ENCODE measurements at regions not wholly inside any gene's neighbourhood (a gene's known extent, or its start where the extent isn't known, plus 50 kb on each side); places are given as distances from the start of the nearest gene placed in this dataset.
A peak's percentile ranks its signal among the peaks of the same experiment; 100 is the strongest.

GRCh38 chr3:29185706-29186105 is 95.2 kb upstream of the RBMS3 start:
- no peak for DNase-seq (ENCODE audit: low spot score)

GRCh38 chr3:29186131-29186599 is 94.7 kb upstream of the RBMS3 start:
- peak; percentile 63 for DNase-seq (ENCODE audit: low spot score)

DNA sequence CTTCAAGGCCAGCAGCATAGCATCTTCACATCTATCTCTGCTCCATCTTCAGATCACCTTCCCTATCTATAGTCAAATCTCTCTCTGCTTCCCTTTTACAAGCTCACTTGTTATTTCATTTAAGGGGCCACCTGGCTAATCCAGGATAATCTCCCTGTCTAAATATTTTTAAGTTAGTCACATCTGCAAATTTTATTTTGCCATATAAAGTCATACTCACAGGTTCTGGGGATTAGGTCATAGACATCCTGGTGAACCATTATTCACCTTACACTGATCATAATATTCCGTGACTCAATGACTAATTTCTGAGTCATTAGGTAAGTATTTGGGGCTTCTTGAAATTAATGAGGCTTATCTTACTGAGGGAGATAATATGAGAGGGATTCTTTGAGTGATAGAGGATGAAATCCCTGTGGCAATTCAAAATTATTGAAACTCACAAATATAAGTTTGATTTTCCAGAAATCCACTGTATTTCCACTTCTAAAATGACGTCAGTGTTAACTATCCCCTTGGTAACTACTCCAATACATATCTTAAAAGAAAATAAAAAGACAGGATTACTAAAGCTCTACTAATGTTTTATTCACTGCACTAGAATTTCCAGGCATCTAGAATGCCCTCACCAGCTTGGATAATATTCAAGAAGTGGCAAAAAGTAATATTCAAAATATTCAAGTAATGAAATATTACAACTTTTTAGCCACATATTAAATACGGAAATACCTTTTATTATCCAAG is 93.7 kb upstream of the RBMS3 start:
- DNase-seq (ENCODE audit: low spot score), result peak; percentile 21

GRCh38 chr3:29189328-29189727 is 91.5 kb upstream of the RBMS3 start:
- DNase-seq (ENCODE audit: low spot score), result no peak

GRCh38 chr3:29194139-29194538 is 86.7 kb upstream of the RBMS3 start:
- DNase-seq (ENCODE audit: low spot score), result no peak

DNA sequence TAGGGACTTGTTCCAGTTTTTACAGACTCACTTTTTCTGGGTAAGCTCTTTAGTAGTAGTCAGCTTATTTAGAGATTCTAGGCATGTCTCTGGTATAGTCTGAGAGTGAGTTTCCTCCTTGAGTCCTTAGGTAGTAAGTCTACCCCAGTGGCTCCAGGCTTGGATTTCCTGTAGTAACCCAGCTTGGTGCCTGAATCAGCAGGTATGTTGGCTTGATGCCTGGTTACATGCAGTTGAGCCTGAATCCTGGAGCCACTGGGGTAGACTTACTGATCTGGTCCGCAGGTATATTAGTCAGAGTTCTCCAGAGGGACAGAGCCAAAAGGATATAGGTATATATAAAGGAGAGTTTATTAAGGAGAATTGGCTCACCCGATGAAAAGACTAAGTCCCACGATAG is 85.8 kb upstream of the RBMS3 start:
- DNase-seq (ENCODE audit: low spot score), result no peak

GRCh38 chr3:29201604-29202003 is 79.3 kb upstream of the RBMS3 start:
- no peak for DNase-seq (ENCODE audit: low spot score)

GRCh38 chr3:29202378-29202777 is 78.5 kb upstream of the RBMS3 start:
- DNase-seq (ENCODE audit: low spot score), result no peak

DNA sequence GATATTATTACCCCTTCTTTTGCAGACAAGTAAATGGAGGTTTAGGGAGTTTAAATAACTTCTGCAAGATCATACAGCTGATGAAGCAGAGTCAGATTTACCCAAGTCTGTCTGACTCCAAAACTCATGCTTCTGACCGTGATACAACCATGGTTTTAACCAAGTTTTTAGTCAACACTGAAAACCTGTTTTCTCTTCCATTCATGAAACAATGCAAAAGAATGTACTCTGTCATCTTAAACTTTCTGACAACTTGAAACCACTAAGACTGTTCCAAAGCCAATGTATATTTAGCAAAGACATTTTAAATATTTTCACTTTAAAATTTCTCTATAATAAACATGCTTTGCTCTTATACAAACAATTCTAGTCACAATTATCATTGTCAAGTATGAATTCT is 77.0 kb upstream of the RBMS3 start:
- DNase-seq (ENCODE audit: low spot score), result no peak

DNA sequence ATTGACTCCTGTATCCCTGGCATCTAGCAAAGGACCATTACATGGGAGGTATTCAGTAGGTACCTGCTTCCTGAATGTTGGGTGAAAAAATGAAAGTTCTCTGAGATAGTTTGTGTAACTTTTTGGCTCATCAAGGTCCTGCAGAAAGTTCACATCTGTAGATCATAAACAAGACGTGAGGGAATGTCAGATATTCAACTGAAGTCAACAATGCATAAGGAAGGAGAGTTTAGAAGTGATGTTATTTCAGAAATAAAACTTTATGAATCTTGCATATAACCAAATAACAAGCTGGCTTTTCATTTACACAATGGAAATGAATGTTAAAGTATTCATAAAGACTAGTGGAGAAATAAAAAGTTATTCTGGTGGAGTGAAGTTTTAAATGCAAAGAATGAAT is 73.4 kb upstream of the RBMS3 start:
- no peak for DNase-seq (ENCODE audit: low spot score)

- DNase-seq (ENCODE audit: low spot score), result no peak
These were observed 68.0 kb upstream of the RBMS3 start for GRCh38 chr3:29212789-29213433.

GRCh38 chr3:29214009-29214658 is 66.7 kb upstream of the RBMS3 start:
- DNase-seq (ENCODE audit: low spot score), result no peak

DNA sequence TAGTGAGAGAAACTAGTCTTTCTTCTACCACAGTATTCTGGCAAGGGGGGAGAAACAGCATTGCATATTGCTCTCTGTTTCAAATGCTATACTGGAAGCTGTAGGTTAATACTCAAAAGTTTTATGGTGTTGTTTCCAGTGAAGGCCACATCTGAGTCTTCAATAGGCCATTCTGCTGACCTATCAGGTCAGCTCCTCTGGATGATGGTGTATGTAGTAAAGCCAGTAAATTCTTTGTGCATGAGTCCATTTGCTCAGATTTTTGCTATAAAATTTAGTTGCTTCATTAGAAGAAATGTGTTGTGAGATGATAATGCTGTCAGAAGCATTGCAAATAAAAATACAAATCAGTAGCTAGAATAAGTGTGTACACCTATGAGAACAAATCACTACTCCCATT is 64.9 kb upstream of the RBMS3 start:
- peak; percentile 21 for DNase-seq (ENCODE audit: low spot score)

DNA sequence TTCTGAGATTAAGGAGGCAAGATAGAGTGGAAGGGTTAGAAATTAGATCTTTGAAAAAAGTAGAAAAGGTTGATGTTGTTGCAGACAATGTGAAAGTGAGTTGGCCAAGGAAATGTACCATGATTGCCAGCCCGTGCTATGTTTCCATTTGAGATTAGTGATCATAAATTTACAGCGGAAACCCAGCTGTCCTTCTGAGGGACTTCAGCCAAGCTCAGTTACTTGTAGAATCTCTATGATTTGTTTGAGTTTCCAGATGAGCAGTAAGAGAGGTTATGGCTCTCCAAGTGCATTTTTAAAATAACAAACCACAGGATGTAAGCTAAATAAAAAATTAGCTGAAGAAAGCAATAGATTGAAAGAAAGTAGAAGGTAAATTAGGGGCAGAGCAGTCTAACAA is 54.2 kb upstream of the RBMS3 start:
- peak; percentile 9 for DNase-seq (ENCODE audit: low spot score)

DNA sequence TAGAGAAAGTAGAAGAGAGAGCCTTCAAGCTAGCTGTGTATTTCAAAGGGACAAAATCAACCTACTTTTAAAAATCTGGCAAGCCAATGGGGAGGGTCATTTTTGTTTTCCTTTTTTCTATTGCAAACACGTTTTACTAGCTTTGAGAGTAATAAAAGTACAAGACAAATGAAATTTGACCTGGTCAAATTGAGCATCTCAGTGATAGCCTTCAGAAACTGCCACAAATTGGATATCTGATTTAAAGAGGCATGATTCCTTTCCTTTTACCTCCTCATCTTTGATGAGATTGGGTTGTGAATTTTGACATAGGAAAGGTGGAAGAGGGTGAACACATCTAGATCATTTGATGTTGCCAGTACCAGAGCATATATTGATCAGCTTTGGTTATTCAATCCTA is 53.6 kb upstream of the RBMS3 start:
- no peak for DNase-seq (ENCODE audit: low spot score)
